Right ventricle myocardium superior (tissue), 1 donor: ENCODE measurements at regions not wholly inside any gene's neighbourhood (a gene's known extent, or its start where the extent isn't known, plus 50 kb on each side); places are given as distances from the start of the nearest gene placed in this dataset.

Experiments
- ATAC-seq: fragments of 200-7000 bp; cut with Tn5 transposase; one replicate; pipeline ENCODE4 v1.9.1; 2020; ENCODE audit warnings: mild to moderate bottlenecking; ENCODE audit not compliant: poor library complexity
- DNase-seq: peaks from one replicate; pipeline ENCODE4 v3.0.0-alpha.2; 2020
- intact Hi-C: fragments of 100-400 bp; cut with DNase I; formaldehyde crosslinking; loops from one replicate; pipeline ENCODE4 v1.11.2; 2022
- donor health status: DM: no; HTN: yes; CAD: no; lungs with severe emphysema.

DNA sequence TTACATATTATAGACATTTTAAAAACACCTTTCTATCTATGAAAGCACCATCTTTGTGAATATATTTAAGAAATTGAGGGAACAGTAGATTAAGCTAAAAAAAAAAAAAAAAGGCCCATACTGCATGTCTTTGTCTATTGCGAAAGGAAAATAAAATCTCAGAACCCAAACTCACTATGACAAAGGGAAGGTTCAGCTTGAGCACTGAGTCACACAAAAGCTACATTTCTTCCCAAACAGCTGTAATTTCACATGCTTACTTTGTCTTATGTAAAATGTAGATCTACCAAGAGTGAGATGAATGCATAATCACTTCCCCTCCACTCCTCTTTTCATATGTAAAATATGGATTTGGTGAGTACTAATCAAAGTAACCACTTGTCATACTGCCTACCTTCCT lies 640.1 kb upstream of the KLF12 start:
- DNase-seq (no peak), ATAC-seq (no peak)
- intact Hi-C loops, result no loop called here

DNA sequence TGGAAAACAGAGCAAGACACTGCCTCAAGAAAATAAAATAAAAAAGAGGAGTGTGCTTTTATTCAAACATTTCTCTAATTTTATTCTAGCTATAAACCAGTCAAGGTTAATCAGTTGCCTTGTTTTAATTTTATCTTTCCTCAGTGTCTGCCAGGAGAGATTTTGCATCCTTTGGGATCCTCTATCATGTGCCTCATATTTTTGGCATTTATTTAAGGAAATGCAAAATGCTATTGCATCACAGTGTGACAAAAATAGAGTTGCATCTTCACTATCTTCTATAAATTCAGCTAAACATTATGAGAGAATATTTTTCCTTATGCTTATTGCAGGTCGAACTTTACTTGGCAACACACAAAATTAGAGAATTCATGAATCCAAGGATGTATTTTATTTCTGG lies 639.0 kb upstream of the KLF12 start:
- ATAC-seq, result no peak
- DNase-seq, result no peak
- intact Hi-C loops, result no loop called here

DNA sequence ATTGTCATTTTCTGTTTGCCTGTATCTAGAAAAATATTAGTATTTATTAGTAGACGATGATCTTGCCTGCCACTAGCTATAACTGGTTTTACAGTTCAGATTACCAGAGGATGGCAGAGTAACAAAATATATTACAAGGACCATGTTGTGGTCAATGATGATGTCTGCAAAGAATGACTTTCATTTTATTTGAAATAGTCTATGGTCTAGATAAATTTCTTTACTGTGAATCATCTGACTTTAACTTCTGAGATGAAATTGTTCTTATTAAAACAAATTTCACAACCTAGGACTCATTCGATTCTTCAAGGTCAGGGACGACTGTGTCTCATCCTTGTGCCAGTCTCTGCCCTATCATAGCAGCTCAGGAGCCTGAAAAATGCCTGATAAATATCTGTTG lies 637.8 kb upstream of the KLF12 start:
- no peak for DNase-seq
- intact Hi-C loops, result no loop called here
- no peak for ATAC-seq

DNA sequence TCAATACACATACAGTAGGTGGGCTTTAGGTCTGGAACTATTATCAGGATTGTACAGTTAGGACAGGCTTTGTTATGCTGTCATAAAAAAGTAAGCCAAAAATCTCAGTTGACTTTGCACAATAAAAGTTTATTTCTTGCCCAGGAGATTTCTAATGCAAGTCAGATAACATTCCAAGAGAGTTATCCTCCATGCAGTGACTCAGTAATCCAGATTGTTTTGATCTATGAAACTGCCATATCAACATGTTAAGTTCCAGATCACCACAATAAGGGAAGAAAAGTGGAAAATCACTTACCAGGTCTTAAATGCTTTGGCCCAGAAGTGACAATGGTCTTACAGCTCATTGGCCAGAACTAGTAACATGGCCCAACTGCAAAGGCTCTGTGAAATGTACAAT lies 636.2 kb upstream of the KLF12 start:
- DNase-seq (no peak), ATAC-seq (peak; percentile 20)
- intact Hi-C loops, result no loop called here

DNA sequence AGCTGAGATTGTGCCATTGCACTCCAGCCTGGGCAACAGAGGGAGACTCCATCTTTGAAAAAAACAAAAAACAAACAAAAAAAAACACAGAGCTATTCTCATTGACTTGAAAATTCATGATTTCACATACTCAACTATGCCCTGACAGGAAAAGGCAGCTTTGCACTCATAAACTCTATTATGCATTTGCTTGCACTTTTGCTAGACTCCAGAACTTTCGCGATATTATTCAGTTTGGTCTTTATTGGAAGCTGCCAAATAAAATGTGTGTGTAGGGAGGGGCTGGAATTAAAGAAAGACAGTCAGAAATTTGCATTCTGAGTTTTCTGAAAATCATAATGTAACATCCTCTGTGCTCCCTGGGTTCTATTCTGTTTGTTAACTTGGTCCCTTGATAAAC lies 635.1 kb upstream of the KLF12 start:
- intact Hi-C loops, result no loop called here
- ATAC-seq (no peak), DNase-seq (no peak)

DNA sequence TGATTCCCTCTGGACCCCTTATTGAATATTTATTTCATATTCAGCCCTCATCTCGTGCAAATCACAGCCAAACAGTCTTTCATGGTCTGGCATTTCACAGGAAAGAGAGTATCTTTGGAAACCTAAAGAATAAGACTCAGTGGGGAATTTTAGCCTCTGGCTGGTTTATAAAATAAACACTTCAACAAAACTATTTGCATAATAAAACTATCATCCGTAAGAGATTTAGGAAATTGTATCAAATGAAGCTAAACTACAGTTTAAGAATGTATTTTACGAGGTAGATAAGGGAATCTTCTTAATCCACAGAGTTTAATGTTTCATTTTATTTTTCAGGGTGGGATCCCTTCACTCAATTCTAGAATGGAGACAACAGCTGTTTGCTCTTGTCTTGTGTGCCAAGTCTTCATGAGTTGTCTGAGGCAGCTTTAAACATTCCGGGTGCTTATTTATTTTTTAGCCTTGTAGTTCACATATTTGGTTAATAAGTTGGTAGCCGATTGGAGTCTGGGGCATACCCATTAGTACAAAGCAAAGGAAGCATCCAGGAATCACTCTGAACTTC lies 634.4 kb upstream of the KLF12 start:
- no peak for ATAC-seq

DNA sequence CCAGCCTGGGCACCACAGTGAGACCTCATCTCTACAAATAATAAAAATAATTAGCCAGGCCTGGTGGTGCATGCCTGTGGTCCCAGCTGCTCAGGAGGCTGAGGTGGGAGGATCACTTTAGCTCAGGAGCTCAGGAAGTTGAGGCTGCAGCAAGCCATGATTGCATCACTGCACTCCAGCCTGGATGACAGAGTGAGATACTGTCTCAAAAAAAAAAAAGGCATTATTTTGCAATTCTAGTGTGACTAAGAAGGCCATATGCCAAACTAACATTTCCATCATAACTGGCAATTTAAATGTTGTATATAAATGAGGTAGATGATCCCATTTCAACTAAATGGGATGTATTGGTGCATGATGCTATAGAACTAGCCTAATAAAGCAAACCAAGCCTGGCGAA lies 632.8 kb upstream of the KLF12 start:
- ATAC-seq, result no peak
- intact Hi-C loops, result no loop called here
- no peak for DNase-seq

More for the DNA sequence above, 634.4 kb upstream of the KLF12 start:
- intact Hi-C loops, result no loop called here
- DNase-seq, result no peak

DNA sequence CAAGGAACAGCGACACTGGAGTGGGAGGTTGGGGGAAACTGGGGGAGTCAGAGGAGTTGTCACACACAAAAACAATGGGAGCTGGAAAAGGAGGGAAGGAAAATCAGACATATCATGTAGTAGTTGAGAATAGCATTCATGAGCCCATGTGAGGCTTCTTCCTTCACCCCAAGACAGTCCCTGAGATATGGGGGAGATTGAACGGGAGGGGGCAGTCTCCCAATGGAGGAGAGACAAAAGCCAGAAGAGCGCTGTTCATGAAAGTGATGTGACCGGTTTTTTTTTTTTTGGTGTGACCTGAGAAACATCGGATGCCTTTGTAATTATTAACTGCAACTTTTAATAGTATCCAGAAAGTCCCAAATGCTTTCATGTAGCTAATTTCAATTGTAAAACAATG lies 631.8 kb upstream of the KLF12 start:
- intact Hi-C loops, result no loop called here
- ATAC-seq, result no peak
- DNase-seq, result no peak

DNA sequence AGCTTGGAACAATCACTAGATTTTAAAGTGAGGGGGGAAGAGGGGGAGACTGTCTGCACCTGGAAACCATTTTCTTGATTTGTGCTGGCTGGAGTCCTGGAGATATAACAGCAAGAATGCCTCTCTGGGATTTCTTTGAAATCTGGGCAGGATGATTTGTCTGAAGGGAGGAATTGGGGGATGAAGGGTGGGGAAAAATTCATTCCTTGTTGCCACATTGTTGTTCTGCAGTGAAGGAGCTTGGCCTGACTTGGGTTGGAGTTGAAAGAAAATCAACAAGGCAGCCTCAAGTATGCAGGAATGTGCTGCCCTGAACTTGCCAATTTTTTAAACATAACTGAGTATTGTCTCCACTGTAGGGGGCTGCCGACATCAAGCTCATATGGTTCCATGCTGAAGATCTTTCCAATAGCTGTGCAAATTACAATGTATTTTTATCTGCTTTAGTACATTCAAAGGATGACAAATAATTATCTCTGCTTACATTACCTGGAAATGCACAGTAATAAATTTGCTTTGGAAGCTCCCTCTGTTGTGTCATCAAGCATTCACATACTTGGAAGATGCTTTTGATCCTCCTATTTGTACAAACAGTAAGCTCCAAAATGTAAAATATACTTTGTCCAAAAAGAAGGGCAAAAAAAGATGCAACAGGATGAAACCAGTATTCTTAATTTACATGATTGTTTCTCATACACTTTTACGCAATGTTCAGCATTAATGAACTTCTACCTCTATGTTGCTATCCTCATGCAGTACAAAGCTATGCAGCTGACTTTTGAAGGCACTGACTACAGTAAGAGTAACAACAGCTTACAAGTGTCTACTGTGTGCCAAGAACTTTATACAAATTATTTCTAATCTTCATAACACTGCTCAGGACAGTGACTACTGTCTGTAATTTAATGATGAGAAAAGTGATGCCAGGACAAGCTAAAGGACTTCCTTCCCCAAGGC lies 627.9 kb upstream of the KLF12 start:
- no peak for DNase-seq
- intact Hi-C loops, result no loop called here
- no peak for ATAC-seq

DNA sequence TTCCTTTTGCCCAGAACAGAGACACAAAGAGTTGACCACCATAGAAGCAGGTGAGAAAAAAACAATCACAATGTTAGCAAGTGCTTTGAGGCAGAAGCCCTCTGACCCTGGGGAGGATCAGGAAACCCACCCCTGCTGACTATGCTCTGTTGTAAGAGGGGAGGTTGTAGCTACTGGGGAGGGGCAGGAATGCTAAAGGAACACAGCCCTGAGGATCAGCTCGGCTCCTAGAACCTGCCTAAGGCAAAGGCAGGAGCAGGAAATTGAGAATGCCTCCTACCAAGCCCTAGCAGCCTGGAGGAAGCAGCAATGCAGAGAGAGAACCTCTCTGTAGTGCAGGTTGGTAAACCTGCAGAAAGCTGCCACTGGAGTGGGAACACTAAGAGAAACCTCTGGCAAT lies 624.0 kb upstream of the KLF12 start:
- no peak for DNase-seq
- intact Hi-C loops, result no loop called here
- ATAC-seq, result no peak

DNA sequence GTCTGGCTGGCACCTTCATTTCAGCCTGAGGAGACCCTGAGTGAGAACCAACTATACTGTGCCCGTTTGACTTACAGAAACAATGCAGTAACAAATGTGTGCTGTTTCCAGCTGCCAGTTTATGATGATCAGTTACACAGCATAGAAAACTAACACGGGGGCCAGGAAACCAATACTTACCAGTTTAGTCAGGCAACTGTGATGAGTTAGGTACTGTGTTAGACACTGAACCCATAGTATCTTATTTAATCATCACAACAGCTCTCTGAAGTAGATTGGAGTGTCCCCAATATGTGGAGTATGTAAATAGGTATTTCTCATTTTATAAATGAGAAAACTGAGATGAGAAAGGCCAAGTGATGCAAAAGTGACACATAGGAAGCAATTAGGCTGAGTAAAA lies 620.9 kb upstream of the KLF12 start:
- no peak for DNase-seq
- intact Hi-C loops, result no loop called here
- ATAC-seq, result no peak

DNA sequence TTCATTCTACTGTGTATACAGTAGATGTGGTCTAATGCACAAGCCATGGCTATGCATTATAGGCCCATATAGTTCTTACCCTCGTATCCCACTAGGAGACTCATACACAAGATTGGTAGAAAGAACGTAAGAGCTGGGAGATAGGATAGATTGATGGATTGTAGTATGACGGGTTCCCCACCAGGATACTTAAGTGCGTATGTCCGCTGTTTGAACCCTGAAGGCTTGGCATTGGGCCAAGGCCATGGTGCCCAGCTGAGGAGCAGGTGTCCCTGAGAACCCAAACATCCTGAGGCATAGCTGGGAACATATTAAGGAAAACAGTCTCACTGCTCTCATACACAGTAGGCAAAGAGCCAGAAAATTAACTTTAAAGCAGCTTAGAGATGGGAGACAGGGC lies 617.5 kb upstream of the KLF12 start:
- intact Hi-C loops, result no loop called here
- DNase-seq, result no peak
- ATAC-seq, result no peak

DNA sequence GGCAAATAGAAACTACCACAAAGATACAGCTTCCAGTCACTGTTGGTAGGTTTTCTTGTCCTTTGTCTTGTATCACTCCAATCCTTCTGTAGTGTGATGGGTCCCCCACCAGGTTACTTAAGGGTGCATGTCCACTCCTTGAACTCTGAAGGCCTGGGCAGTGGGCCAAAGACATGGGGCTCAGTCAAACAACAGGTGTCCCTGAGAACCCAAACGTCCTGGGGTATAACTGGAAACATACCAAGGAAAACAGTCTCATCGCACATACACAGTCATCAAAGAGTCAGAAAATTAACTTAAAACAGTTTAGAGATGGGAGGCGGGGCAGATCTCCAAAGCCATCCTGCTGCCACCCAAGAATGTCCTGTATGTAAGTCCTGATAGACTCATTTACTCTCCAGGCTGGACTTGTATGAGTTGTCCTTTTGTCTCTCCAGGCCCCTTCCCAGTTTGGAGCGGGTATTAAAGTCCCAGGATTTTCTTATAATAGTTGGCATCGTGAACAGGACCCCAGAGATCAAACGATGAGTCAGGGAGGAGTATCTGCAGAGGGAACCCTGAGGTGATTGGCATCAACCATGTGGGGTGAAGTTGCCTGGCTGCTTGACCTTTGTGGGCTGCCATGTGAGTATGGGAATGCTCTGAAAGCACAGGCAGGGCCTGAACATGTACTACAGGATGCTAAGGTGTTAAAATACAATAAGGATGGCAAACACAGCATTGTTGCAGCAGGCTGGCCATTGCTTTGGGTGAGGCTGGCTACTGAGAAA lies 613.2 kb upstream of the KLF12 start:
- intact Hi-C loops, result no loop called here
- DNase-seq, result no peak
- ATAC-seq, result no peak

DNA sequence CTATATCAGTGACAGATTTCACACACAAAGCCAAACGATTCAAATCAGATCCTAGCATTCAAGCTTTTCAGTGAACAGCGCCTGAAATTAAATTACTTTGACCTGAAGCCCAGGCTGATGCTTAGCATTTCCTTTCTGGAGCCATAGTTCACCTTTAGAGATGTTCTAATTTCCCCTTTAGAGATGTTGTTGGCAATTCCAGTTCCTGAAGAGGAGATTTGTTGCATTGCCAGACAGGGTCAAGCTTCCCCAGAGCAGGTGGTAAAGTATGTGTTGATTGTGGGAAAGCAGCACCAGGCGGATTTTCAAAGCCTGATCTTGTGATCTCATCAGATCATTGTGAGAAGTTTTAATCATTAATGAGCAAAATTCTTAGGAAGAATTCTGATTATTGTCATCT lies 609.8 kb upstream of the KLF12 start:
- no peak for ATAC-seq
- intact Hi-C loops, result no loop called here
- DNase-seq, result no peak

DNA sequence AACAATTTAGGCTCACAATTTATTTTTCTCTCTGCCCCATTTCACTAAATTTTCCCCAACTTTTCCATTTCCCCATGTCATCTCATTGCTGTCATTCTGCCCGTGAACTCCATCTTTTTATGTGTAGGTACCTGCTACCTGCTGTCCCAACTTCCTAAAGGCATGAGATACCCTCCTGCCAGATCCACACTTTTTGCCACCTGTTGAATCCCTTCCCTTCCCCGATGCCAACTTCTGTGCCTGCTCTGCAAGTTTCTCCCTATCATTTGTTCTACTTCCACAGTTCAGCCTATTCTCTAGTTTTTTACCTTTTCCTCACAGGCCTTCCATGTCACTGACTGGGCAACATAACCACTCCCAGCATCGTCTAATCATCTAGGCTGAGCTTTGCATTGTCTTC lies 607.5 kb upstream of the KLF12 start:
- ATAC-seq (no peak), DNase-seq (no peak)
- intact Hi-C loops, result no loop called here

DNA sequence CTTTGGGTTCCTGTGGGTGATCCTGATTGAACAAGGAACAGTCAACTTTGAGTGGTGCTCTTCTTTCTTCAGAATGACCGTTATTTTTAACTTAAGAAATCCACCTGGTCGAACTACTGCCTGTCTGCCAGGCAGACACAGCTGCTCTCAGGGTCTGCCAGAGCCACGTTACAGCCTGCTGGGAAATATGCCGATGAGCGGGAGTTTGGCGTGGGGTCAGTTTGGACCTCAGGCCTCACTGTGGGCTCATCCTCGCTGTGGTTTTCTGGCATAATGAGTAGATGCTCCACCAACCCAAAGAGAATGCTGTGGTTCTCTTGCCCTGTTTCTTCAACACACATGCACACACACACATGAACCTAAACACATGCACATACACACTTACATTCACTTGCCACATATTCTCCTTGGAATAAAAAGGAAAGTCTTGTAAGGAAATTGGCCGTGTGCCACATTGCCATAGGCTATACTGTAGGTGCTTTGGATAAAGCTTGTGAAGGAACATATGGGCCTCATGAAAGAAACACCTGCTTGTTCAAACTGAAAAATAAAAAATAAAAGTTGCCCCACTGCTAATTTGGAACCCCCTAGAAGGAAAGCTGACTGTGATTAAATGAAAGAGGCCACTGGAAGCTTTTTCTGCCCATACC lies 598.7 kb upstream of the KLF12 start:
- DNase-seq (no peak), ATAC-seq (no peak)
- intact Hi-C loops, result no loop called here

DNA sequence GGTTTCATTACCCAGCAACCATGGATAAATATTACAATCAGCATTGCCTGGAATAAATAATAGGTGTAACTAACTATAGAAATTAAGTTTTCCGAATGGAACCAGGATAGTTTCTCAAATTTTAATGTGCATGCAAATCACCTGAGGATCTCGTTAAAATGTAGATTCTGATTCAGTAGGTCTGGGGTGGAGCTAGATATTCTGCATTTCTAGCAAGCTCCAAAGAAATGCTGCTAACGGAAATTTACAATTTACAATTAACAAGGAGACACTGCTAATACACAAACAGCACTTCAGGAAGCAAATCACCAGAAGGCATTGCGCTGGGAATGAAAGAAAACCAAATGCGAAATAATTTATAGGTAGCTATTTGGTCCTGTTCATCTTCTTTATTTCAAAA lies 597.5 kb upstream of the KLF12 start:
- intact Hi-C loops, result no loop called here
- DNase-seq (no peak), ATAC-seq (no peak)

DNA sequence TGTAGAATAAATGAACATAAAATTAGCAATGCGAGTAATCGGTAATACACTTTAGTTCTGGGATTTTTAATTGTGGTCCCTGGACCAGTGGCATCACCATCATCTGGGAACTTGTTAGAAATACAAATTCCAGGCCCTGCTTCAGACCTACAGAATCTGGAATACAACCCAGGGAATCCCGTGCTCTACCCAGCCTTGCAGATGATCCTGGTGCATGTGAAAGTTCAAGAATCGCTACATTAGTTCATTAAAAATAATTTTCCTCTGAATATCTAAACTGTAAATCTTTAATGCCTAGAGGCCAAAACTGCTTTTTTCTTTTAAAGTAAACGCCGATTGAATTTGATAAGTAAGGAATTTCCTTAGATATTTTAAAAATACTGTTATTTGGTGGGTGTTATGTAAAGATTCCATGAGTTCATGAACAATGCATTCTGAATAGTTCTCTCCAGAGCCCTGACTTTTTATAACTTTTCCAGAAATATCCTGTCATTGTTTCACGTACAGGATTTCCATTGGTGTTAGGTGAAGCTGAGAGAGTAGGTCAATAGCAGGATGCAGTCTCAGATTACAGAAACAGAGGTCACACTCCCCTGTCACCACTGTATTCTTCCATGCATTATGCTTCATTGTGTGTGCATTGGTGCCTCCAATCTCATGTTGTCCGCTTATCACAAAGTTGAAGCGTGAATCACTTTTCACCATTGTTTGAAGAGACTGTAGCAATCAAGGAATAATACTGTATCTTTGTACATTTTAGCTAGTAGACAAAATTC lies 596.5 kb upstream of the KLF12 start:
- ATAC-seq (no peak), DNase-seq (no peak)
- intact Hi-C loops, result no loop called here

DNA sequence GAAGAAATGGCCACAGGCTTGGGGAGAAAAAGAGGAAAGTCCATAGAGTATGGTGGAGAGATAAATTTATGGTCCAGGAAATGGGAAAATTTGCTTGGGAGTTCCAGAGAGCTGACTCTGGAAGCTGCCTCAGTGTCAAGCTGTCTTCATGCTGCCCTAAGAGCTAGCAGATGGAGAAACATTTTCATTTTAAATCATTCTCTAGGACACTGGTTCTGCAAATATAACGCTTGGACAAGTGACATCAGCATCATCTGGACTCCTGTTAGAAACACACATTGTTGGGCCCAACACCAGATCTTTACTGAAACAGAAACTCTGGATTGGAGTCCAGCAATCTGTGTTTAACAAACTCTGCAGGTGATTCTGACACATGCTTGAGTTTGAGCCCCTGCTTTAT lies 592.0 kb upstream of the KLF12 start:
- no peak for DNase-seq
- ATAC-seq, result no peak
- intact Hi-C loops, result no loop called here
